Occipital lobe (tissue), 1 donor: ENCODE measurements at regions not wholly inside any gene's neighbourhood (a gene's known extent, or its start where the extent isn't known, plus 50 kb on each side); places are given as distances from the start of the nearest gene placed in this dataset.
"Not testable (repeated sequence)": the region's sequence is repeated elsewhere in the genome, so short reads cannot be mapped to it uniquely, and the experiment has no call there.

Source experiments
- DNase-seq: peaks from one replicate; lab custom pipeline; 2025; lab: John Stamatoyannopoulos, UW

- DNase-seq, result no peak
Observed at GRCh38 chr9:74147906-74148305, 349.2 kb upstream of the RORB start.

GRCh38 chr9:74172874-74173273 is 324.3 kb upstream of the RORB start:
- no peak for DNase-seq

GRCh38 chr9:74173284-74173683 is 323.9 kb upstream of the RORB start:
- DNase-seq, result no peak

- not testable (repeated sequence) for DNase-seq
Observed at GRCh38 chr9:74197771-74198170, 299.4 kb upstream of the RORB start.

GRCh38 chr9:74205056-74205455 is 292.1 kb upstream of the RORB start:
- DNase-seq, result no peak

- no peak for DNase-seq
Observed at GRCh38 chr9:74218385-74219063, 278.6 kb upstream of the RORB start.

GRCh38 chr9:74220327-74220726 is 276.8 kb upstream of the RORB start:
- DNase-seq, result no peak

- no peak for DNase-seq
Observed at GRCh38 chr9:74236857-74237256, 260.3 kb upstream of the RORB start.

GRCh38 chr9:74245866-74246497 is 251.2 kb upstream of the RORB start:
- DNase-seq, result no peak

GRCh38 chr9:74255489-74255984 is 241.6 kb upstream of the RORB start:
- DNase-seq, result no peak

GRCh38 chr9:74275872-74276508 is 221.1 kb upstream of the RORB start:
- no peak for DNase-seq

- DNase-seq, result no peak
Observed at GRCh38 chr9:74277532-74277931, 219.6 kb upstream of the RORB start.

- no peak for DNase-seq
Observed at GRCh38 chr9:74281674-74282073, 215.5 kb upstream of the RORB start.

- DNase-seq, result no peak
Observed at GRCh38 chr9:74282526-74283253, 214.4 kb upstream of the RORB start.

GRCh38 chr9:74284581-74285450 is 212.3 kb upstream of the RORB start:
- DNase-seq, result no peak

GRCh38 chr9:74293479-74293878 is 203.7 kb upstream of the RORB start:
- no peak for DNase-seq

GRCh38 chr9:74303945-74304344 is 193.2 kb upstream of the RORB start:
- no peak for DNase-seq

- no peak for DNase-seq
Observed at GRCh38 chr9:74304598-74304997, 192.5 kb upstream of the RORB start.

- no peak for DNase-seq
Observed at GRCh38 chr9:74309654-74310053, 187.5 kb upstream of the RORB start.

- DNase-seq, result no peak
Observed at GRCh38 chr9:74317235-74317634, 179.9 kb upstream of the RORB start.

GRCh38 chr9:74321396-74321795 is 175.7 kb upstream of the RORB start:
- DNase-seq, result no peak
